ENCODE measurements at regions not wholly inside any gene's neighbourhood (a gene's known extent, or its start where the extent isn't known, plus 50 kb on each side); places are given as distances from the start of the nearest gene placed in this dataset.

GRCh38 chr10:44847110-44847509, 64.0 kb upstream of the TMEM72 start:
- Histone ChIP-seq H3K36me3 (no peaks in the 10 kb centered on the region), H3K27me3 (no peaks in the 10 kb centered on the region), H3K9me3 (no peaks in the 10 kb centered on the region), H3K4me3 (no peak overlapping the region)
- no peak for DNase-seq

DNA sequence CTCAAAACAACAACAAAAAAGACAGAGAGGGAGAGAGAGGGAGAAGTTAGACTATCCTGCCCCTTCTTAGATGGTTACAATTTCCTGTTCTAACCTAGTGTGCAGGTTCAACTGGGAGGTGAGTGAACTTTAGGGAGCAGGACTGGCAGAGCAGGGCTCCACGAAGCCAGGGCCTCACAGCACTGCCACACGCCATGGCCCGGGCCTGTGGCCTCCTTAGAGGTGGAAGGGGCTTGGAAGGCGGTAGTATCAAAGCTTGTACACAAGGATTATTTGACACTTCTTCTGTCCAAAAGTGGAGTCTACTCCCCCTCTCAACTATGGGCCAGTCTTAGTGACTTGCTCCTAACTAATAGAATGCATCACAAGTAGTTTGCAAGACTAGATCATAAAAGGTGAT, 62.9 kb upstream of the TMEM72 start:
- H3K36me3 ChIP-seq = no peaks in the 10 kb centered on the region
- no peak overlapping the region for H3K4me3 ChIP-seq
- H3K9me3 ChIP-seq = no peaks in the 10 kb centered on the region
- H3K27me3 ChIP-seq = no peaks in the 10 kb centered on the region
- no peak for DNase-seq

DNA sequence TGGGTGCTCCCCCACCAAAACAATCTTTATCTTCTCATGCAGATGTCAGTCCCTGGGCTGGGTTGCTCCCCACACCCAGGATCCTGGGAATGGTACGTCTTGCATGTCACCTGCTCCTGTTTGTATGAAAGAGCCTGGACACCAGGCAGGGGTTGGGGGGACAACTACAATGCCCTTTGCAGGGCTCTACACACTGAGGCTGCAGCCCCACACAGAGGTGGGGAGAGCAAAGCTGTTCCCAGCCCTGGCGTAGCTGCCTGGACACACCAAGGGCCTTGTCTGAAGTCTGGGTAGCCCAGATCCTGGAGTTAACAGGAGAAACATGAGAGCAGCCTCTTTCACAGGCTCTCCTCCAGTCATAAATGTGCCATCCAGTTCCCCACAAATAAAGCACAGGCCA, 61.2 kb upstream of the TMEM72 start:
- DNase-seq = no peak

DNA sequence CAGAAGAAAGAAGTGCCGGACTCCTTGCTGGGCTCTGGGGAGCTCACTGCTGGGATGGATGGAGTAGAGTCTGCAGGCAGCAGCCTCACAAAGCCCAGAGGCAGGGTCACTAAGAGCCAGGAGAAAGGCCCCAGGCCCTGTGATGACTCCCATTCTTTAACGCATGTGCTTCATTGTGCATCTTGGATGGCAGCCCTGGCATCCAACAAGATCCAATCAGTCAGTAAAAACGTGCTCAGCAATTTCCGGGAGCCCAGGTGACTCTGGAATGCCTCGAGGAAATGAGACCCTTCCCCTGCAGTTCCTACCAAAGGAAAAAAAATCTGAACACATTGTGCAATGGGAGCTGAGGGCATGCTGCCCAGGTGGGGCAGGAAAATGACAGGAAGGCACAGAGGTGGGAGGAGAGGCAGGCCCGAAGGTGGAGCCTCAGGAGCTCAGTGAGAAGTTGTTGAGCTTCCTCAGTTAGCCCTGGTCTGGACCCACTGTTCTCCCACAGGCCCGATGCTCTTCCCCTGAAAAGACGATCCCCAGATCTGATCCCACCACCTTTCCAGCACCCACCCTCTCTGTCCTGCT, 60.7 kb upstream of the TMEM72 start:
- DNase-seq = no peak
- H3K27me3 ChIP-seq = no peaks in the 10 kb centered on the region
- H3K36me3 ChIP-seq = no peaks in the 10 kb centered on the region
- no peaks in the 10 kb centered on the region for H3K9me3 ChIP-seq
- H3K4me3 ChIP-seq = no peak overlapping the region

More for the DNA sequence above, 61.2 kb upstream of the TMEM72 start:
- Histone ChIP-seq H3K4me3 (no peak overlapping the region), H3K9me3 (no peaks in the 10 kb centered on the region), H3K36me3 (no peaks in the 10 kb centered on the region), H3K27me3 (no peaks in the 10 kb centered on the region)

DNA sequence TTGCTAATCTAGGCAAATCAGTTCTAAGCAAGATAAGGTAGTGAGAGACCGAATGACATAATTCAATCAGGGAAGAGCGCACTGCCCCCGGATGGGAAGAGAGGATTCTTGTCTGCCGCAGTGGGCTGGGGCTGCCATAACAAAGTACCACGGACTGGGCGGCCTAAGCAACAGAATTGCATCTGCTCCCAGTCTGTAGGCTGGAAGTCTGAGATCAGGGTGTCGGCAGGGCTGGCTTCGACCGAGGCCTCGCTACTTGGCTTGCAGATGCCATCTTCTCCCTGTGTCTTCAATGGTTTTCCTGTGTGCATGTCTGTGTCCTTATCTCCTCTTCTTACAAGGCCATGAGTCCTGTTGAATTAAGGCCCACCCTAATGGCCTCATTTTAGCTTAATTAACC, 59.7 kb upstream of the TMEM72 start:
- Histone ChIP-seq H3K36me3 (no peaks in the 10 kb centered on the region), H3K27me3 (no peaks in the 10 kb centered on the region), H3K4me3 (no peak overlapping the region), H3K9me3 (no peaks in the 10 kb centered on the region)
- DNase-seq = no peak

DNA sequence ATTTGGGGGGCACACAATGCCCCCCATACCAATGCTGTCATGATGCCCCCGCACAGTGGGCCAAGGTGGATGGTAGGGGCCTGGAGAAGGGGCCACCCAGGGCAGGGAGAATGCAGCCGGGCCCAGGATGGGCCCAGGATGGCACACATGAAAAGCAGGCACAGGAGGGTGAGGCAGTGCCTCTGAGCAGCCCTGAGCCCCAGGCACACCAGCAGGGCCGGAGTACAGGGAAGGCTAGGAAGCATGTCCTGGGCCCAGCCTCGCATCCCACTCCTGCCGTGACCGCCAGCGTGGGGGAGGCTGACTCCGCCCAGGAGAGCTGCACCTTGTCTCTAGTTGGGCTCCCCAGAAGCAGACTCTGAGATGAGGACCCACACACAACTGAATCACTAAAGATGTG, 59.3 kb upstream of the TMEM72 start:
- no peak overlapping the region for H3K4me3 ChIP-seq
- H3K36me3 ChIP-seq = no peaks in the 10 kb centered on the region
- no peaks in the 10 kb centered on the region for H3K27me3 ChIP-seq
- no peaks in the 10 kb centered on the region for H3K9me3 ChIP-seq
- DNase-seq = no peak

GRCh38 chr10:44853148-44853734, 57.9 kb upstream of the TMEM72 start:
- peak; percentile 52 for DNase-seq
- no peaks in the 10 kb centered on the region for H3K36me3 ChIP-seq
- H3K4me3 ChIP-seq = no peak overlapping the region
- no peaks in the 10 kb centered on the region for H3K27me3 ChIP-seq
- no peaks in the 10 kb centered on the region for H3K9me3 ChIP-seq

DNA sequence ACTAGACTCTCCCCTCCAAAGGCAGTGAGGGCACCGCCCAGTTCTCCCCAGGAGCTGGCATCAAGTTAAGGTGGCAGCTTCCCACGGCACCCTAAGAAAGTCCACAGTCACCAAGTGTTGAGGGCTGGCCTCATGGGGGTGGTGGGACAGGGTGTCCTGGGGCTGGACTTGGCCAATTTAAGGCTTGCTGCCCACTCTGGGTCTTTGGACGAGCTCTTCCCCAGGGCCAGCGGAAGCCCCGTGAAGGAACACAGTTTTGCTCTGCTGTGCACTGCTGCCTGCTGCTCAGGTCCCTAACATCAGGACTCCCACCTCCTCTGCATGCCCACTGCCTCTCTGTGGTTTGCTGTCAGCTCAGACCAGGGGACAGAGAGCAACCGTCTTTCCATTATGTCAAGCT, 57.3 kb upstream of the TMEM72 start:
- H3K27me3 ChIP-seq = no peaks in the 10 kb centered on the region
- H3K4me3 ChIP-seq = no peak overlapping the region
- DNase-seq = no peak
- no peaks in the 10 kb centered on the region for H3K36me3 ChIP-seq
- no peaks in the 10 kb centered on the region for H3K9me3 ChIP-seq

GRCh38 chr10:44854693-44855350, 56.3 kb upstream of the TMEM72 start:
- no peaks in the 10 kb centered on the region for H3K36me3 ChIP-seq
- H3K4me3 ChIP-seq = no peak overlapping the region
- DNase-seq = no peak
- no peaks in the 10 kb centered on the region for H3K27me3 ChIP-seq
- no peaks in the 10 kb centered on the region for H3K9me3 ChIP-seq

- DNase-seq = no peak
- Histone ChIP-seq H3K9me3 (no peaks in the 10 kb centered on the region), H3K4me3 (no peak overlapping the region), H3K36me3 (no peaks in the 10 kb centered on the region), H3K27me3 (no peaks in the 10 kb centered on the region)
These were observed 54.4 kb upstream of the TMEM72 start for GRCh38 chr10:44856696-44857095.

GRCh38 chr10:44857363-44858016, 53.6 kb upstream of the TMEM72 start:
- DNase-seq = peak; percentile 85

DNA sequence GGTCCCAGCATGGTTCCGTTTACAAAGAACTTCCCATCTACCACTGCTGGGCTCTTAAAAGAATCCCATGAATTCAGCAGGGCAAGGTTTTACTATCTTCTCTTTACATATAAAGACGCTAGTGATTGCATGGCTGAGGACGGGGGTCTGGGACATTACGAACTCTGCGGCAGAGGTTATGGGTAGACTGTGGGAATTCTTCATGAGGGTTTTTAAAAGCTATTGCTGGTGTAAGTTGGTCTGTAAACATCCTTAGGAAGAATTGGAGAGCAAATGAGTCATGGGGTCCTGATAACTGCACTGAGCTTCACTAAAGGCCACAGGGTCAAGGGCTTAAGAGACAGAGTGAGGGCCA, 53.1 kb upstream of the TMEM72 start:
- Histone ChIP-seq H3K36me3 (no peaks in the 10 kb centered on the region), H3K4me3 (no peak overlapping the region), H3K9me3 (no peaks in the 10 kb centered on the region), H3K27me3 (no peaks in the 10 kb centered on the region)
- no peak for DNase-seq

More at GRCh38 chr10:44857363-44858016, 53.6 kb upstream of the TMEM72 start:
- Histone ChIP-seq H3K36me3 (no peaks in the 10 kb centered on the region), H3K4me3 (no peak overlapping the region), H3K9me3 (no peaks in the 10 kb centered on the region), H3K27me3 (no peaks in the 10 kb centered on the region)

GRCh38 chr10:44858988-44859387, 52.1 kb upstream of the TMEM72 start:
- Histone ChIP-seq H3K4me3 (no peak overlapping the region), H3K27me3 (no peaks in the 10 kb centered on the region), H3K36me3 (no peaks in the 10 kb centered on the region), H3K9me3 (no peaks in the 10 kb centered on the region)
- DNase-seq = no peak

DNA sequence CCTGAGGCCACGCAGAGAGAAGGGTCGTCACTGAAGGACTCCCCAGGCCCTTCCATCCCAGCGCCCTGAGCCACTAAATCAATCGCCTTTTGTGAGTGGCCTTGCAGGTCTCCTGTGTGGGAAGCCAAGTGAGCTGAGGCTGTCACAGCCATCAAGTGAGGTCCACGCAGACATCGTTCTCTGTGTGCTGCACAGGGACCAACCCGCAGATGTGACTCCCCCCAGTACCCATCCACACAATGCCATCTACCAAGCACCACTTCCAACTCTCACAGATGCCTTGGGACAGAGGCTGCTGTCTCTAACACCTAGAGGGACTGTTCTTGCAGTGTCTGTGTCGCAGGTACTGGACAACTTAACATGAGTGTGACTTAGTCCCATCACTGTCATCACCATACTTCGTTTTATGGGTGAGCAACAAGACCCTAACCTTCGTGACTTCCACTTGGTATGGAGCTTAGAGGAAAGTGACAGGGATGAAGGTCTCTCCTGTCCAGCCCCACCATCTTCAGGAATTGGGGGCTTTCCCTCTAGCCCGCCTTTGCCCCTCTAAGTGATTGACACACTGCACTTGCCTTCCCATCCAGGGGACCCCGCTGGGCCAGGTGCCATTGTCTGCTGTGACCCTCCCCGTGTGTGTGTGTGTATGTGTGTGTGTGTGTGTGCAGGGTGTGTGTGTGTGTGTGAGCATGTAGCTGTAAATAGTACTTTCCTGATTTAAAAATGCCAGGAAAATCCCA, 51.4 kb upstream of the TMEM72 start:
- DNase-seq = no peak
- H3K4me3 ChIP-seq = no peak overlapping the region
- no peaks in the 10 kb centered on the region for H3K27me3 ChIP-seq
- no peaks in the 10 kb centered on the region for H3K9me3 ChIP-seq
- no peaks in the 10 kb centered on the region for H3K36me3 ChIP-seq

- Histone ChIP-seq H3K27me3 (no peaks in the 10 kb centered on the region), H3K4me3 (no peak overlapping the region), H3K36me3 (no peaks in the 10 kb centered on the region), H3K9me3 (no peaks in the 10 kb centered on the region)
- DNase-seq = peak; percentile 75
These were observed 50.1 kb upstream of the TMEM72 start for GRCh38 chr10:44860811-44861736.

Data from MG63 (cell line).